OCI-LY1 (cell line): ENCODE measurements at regions not wholly inside any gene's neighbourhood (a gene's known extent, or its start where the extent isn't known, plus 50 kb on each side); places are given as distances from the start of the nearest gene placed in this dataset.

Source experiments
- H2AFZ ChIP-seq: fragments of 200-600 bp; sonication (generic), shearing (Covaris generic); 2 replicates; pipeline ENCODE4 v1.6.0; 2014; ENCODE audit warnings: antibody characterized with exemption, mild to moderate bottlenecking, low read length
- H3F3A ChIP-seq: fragments of 200-600 bp; sonication (generic), shearing (Covaris generic); 2 replicates; pipeline ENCODE4 v1.6.0; 2014; ENCODE audit warnings: mild to moderate bottlenecking, antibody characterized with exemption, low read length, moderate library complexity; ENCODE audit not compliant: insufficient read depth
- H3K27ac ChIP-seq: fragments of 200-600 bp; sonication (generic); 2 replicates; pipeline ENCODE4 v1.5.1; 2014; ENCODE audit warnings: low read length, mixed run types, mild to moderate bottlenecking, low read depth; ENCODE audit not compliant: poor library complexity, severe bottlenecking
- H3K27me3 ChIP-seq: fragments of 200-600 bp; sonication (generic); 2 replicates; pipeline ENCODE4 v1.6.0; 2014; ENCODE audit warnings: antibody characterized with exemption, mild to moderate bottlenecking, low read length, moderate library complexity; ENCODE audit not compliant: insufficient read depth
- H3K36me3 ChIP-seq: fragments of 200-600 bp; sonication (generic); 2 replicates; pipeline ENCODE4 v1.6.1; 2014; ENCODE audit warnings: mild to moderate bottlenecking, antibody characterized with exemption, low read length, moderate library complexity, mixed read lengths; ENCODE audit not compliant: insufficient read depth
- H3K4me1 ChIP-seq: fragments of 200-600 bp; sonication (generic); 2 replicates; pipeline ENCODE4 v1.5.1; 2014; ENCODE audit warnings: mild to moderate bottlenecking, low read length, moderate library complexity; ENCODE audit not compliant: insufficient read depth, severe bottlenecking
- H3K4me2 ChIP-seq: fragments of 200-600 bp; sonication (generic), shearing (Covaris generic); 2 replicates; pipeline ENCODE4 v1.6.1; 2014; ENCODE audit warnings: low read length
- H3K4me3 ChIP-seq: fragments of 200-600 bp; sonication (generic); 2 replicates; pipeline ENCODE4 v1.5.1; 2014; ENCODE audit warnings: low read length, low read depth, mild to moderate bottlenecking, mixed read lengths; ENCODE audit not compliant: poor library complexity, severe bottlenecking
- H3K79me2 ChIP-seq: fragments of 200-600 bp; shearing (Covaris generic); 2 replicates; pipeline ENCODE4 v1.6.1; 2016; ENCODE audit warnings: mixed run types, low read length, mixed read lengths; ENCODE audit not compliant: insufficient read depth
- H3K9ac ChIP-seq: fragments of 200-600 bp; sonication (generic), shearing (Covaris generic); 2 replicates; pipeline ENCODE4 v1.6.1; 2014; ENCODE audit warnings: mild to moderate bottlenecking, low read length, mixed read lengths
- H3K9me2 ChIP-seq: fragments of 200-600 bp; sonication (generic), shearing (Covaris generic); 2 replicates; pipeline ENCODE4 v1.6.1; 2014; ENCODE audit warnings: low read depth, mild to moderate bottlenecking, low read length, mixed read lengths
- H3K9me3 ChIP-seq: fragments of 200-600 bp; shearing (Covaris generic); 2 replicates; pipeline ENCODE4 v1.6.1; 2014; ENCODE audit warnings: low read length, mixed read lengths
- H4K20me1 ChIP-seq: fragments of 200-600 bp; sonication (generic), shearing (Covaris generic); 2 replicates; pipeline ENCODE4 v1.6.0; 2016; ENCODE audit warnings: mild to moderate bottlenecking, low read length; ENCODE audit not compliant: insufficient read depth
- EZH2 ChIP-seq: fragments of 200-600 bp; sonication (generic), shearing (Covaris generic); IDR thresholded peaks from 2 replicates; pipeline ENCODE4 v1.8.0; 2017; ENCODE audit warnings: borderline replicate concordance, mixed run types, mild to moderate bottlenecking, antibody characterized with exemption, low read length, moderate library complexity, mixed read lengths
- TF ChIP-seq, protein P1 (sequence below): fragments of 200-600 bp; sonication (generic), shearing (Covaris generic); IDR thresholded peaks from 2 replicates; pipeline ENCODE4 v1.5.1; 2017; ENCODE audit warnings: mild to moderate bottlenecking, antibody characterized with exemption, low read length, moderate library complexity, mixed read lengths

DNA sequence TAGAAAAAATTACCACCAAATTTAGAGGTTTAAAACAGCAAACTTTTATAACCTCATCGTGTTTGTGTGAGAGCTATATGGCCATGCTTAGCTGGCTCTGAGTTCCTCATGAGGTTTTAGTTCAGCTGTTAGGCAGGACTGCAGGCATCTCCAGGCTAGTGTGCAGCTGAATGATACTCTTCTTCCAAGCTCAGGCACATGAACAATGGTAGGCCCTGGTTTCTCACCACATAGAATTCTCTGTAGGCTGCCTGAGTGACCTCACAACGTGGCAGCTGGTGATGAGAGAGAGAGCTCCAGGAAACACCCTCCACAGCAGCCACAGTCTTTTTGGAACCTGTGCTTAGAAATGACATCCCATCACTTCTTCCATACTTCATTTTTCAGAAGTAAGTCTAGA, 540.6 kb upstream of the MIR17HG start:
- no peak overlapping the region for H2AFZ ChIP-seq
- H3K4me2 ChIP-seq = no peak overlapping the region
- H3K27ac ChIP-seq = no peak overlapping the region
- H3F3A ChIP-seq = no peaks in the 10 kb centered on the region
- H3K36me3 ChIP-seq = no peaks in the 10 kb centered on the region
- H3K9me2 ChIP-seq = no peaks in the 10 kb centered on the region
- H3K4me3 ChIP-seq = no peak overlapping the region
- H3K9me3 ChIP-seq = no peaks in the 10 kb centered on the region
- H4K20me1 ChIP-seq = no peaks in the 10 kb centered on the region
- H3K9ac ChIP-seq = no peak overlapping the region
- TF ChIP-seq, protein P1, sequence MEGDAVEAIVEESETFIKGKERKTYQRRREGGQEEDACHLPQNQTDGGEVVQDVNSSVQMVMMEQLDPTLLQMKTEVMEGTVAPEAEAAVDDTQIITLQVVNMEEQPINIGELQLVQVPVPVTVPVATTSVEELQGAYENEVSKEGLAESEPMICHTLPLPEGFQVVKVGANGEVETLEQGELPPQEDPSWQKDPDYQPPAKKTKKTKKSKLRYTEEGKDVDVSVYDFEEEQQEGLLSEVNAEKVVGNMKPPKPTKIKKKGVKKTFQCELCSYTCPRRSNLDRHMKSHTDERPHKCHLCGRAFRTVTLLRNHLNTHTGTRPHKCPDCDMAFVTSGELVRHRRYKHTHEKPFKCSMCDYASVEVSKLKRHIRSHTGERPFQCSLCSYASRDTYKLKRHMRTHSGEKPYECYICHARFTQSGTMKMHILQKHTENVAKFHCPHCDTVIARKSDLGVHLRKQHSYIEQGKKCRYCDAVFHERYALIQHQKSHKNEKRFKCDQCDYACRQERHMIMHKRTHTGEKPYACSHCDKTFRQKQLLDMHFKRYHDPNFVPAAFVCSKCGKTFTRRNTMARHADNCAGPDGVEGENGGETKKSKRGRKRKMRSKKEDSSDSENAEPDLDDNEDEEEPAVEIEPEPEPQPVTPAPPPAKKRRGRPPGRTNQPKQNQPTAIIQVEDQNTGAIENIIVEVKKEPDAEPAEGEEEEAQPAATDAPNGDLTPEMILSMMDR = no peak
- TF ChIP-seq EZH2 = no peak
- H3K27me3 ChIP-seq = no peaks in the 10 kb centered on the region
- H3K79me2 ChIP-seq = no peaks in the 10 kb centered on the region
- no peaks in the 10 kb centered on the region for H3K4me1 ChIP-seq

DNA sequence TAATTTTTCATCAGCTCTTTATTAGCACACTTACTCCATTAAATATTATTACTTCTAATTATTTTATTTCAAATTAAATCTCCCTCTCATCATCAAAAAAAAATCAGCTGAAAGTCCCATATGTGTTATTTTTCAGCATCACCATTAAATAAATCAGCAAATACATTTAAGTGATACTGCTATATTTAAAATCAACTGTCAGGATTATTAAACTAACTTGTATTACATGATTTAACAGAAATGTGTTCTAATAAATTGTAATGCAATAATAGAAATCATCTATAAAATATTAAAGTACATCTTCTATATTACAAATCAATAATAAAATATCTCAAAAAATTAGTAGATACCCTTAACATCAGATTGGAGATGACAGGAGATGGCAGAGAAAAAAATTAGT, 538.6 kb upstream of the MIR17HG start:
- H3K79me2 ChIP-seq = no peaks in the 10 kb centered on the region
- no peak overlapping the region for H3K4me2 ChIP-seq
- H3F3A ChIP-seq = no peaks in the 10 kb centered on the region
- TF ChIP-seq, protein P1 = no peak
- no peak for TF ChIP-seq EZH2
- no peak overlapping the region for H2AFZ ChIP-seq
- H3K4me3 ChIP-seq = no peak overlapping the region
- H4K20me1 ChIP-seq = no peaks in the 10 kb centered on the region
- no peak overlapping the region for H3K27ac ChIP-seq
- no peaks in the 10 kb centered on the region for H3K9me3 ChIP-seq
- no peaks in the 10 kb centered on the region for H3K4me1 ChIP-seq
- no peak overlapping the region for H3K9ac ChIP-seq
- H3K36me3 ChIP-seq = no peaks in the 10 kb centered on the region
- H3K9me2 ChIP-seq = no peaks in the 10 kb centered on the region
- H3K27me3 ChIP-seq = no peaks in the 10 kb centered on the region

DNA sequence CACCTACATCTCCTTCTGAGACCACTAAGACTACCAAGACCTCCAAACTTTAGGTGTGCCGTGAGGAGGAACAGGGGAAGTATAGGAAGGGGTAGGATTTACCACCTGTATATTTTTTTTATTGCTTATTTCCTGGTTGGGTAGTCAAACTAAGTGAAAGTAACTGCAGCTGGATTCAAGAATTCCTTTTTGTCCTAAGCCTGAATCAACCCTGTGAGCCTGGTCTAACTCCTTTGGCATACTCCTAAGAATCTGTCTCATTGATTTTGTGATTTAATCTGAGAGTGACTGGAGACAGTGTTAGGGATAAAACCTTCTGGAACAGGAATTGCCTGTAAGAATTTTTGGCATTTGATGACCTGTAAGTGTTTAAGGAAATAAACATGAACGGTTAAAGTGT, 523.5 kb upstream of the MIR17HG start:
- no peaks in the 10 kb centered on the region for H3K36me3 ChIP-seq
- H2AFZ ChIP-seq = no peak overlapping the region
- no peak overlapping the region for H3K27ac ChIP-seq
- no peaks in the 10 kb centered on the region for H4K20me1 ChIP-seq
- no peak overlapping the region for H3K4me3 ChIP-seq
- H3K4me1 ChIP-seq = no peaks in the 10 kb centered on the region
- H3K9me2 ChIP-seq = no peaks in the 10 kb centered on the region
- TF ChIP-seq, protein P1 = no peak
- TF ChIP-seq EZH2 = no peak
- H3K79me2 ChIP-seq = no peaks in the 10 kb centered on the region
- H3K4me2 ChIP-seq = no peak overlapping the region
- H3K9me3 ChIP-seq = no peaks in the 10 kb centered on the region
- no peaks in the 10 kb centered on the region for H3F3A ChIP-seq
- no peaks in the 10 kb centered on the region for H3K27me3 ChIP-seq
- H3K9ac ChIP-seq = no peak overlapping the region
